Right renal cortex interstitium (tissue), 3 donors: ENCODE measurements at regions not wholly inside any gene's neighbourhood (a gene's known extent, or its start where the extent isn't known, plus 50 kb on each side); places are given as distances from the start of the nearest gene placed in this dataset.
"Not testable (repeated sequence)": the region's sequence is repeated elsewhere in the genome, so short reads cannot be mapped to it uniquely, and the experiment has no call there.

Source experiments
- DNase-seq, 3 donors: peaks; one replicate each; pipeline ENCODE4 v3.0.0-alpha.2; 2013; ENCODE audit warnings: low read depth in 3 of 3, low spot score in 2 of 3

DNA sequence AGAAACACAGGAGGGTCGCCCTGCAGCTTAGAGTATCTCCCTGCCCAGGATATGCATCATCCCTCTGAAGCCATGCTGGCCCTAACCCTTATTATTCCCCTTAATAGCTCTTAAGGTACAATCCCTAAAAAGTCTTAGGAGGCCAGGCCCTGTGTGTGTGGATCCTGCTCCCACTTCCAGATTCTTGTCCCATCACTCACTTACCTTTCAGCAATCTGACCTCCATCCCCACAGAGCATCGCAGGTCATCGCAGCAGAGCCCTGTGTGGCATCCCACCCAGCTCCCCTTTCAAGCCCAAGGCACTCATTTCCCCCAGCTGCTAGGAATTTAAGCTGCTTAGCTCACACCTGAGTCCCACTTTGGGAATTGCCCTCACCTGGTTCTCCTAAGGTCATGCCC is 223.8 kb upstream of the SMLR1 start:
- no peak for DNase-seq

DNA sequence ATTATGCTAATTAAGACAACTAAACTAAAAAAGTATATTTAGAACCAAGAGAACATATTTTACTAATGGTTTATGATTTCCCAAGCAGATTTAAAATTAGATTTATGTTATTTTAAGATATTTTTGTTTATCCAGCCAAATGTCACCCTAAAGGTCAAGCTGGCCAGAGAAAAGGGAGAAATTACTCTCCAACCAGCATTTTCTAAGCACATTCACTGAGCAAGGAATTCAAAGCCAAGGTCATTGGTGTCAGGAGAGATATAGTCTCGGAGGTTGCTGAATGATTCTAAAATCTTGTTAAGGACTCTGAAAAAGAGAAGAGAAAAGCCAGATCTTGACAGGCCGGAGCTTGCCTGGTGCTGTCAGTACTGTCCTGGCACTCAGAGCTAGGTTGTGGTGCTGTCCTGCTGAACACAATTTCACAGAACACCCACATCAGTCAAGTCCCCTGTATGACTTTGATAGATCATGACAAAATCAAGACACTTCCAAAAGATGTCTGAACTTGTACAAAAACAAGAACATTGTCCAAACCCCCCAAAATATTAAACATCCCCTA is 222.3 kb upstream of the SMLR1 start:
- DNase-seq, result no peak

DNA sequence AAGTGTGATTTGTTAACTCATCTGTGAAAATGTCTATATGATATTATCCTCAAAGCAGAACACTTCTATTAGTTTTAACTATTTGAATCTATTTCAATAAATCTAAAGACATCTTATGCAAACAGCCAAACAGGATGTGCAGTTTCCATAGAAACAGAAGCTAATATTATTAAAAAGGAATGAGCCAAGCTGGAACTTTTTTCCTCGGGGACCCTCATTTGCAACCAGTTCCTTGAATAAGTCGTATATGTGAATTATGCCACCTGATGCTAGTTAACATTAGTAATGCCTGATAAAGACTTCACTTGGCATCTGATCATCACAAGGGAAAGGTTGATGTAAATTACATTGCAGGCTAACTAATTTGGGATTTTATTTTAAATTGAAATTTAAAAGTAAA is 216.9 kb upstream of the SMLR1 start:
- DNase-seq, result no peak

DNA sequence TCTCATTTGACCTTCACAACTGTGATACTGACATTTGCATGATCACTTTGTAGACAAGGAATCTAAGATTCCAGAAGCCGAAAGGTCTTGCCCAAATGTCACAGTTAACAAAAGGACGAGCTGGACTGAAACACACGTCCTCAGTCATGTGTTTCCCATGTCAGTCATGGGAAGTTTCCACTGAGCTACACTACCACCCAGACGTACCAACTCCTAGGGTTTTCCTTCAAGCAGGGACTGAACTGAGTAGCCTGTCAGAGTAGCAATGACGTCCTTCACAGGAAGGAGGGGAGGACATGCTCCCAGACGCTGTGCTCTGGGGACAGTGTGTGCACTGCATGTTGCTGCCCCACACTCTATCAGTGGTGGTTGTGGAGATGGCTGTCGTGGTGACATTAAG is 215.8 kb upstream of the SMLR1 start:
- no peak for DNase-seq

DNA sequence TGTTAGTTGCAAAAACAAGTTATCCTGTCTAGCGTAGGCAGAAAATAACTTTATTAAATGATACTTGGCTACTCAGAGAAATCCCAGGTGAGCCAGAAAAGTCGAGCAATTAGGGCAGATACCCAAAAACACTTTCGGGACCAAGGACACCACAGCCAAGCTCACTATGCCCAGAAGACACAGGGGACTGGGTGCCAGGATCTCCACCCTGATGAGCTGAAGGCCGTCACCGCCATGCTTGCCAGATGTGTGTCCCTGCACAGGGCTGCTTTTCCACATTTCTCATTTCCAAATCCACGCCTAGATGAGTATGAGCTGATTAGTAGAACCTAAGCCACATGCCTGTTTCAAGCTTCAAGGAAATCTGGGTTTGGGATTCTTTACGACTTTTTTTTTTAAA is 214.0 kb upstream of the SMLR1 start:
- DNase-seq, result no peak

DNA sequence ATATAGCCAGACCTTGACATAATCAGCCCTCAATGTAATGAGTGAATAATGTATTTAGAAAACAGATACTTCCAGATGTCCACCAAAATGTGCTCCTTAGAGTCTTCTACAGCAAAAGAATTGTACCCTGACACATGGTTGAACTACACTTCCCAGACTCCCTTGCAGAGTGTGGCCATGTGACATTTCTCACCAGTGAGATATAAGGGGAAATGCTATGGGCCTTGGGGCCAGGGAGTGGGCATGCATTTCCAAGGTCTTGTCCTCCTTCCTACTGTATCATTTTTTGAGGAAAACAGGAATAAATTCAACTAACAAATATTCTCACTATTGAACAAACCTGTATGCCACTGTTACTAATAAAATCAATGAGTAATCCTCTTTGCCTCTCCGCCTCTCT is 211.4 kb upstream of the SMLR1 start:
- no peak for DNase-seq

DNA sequence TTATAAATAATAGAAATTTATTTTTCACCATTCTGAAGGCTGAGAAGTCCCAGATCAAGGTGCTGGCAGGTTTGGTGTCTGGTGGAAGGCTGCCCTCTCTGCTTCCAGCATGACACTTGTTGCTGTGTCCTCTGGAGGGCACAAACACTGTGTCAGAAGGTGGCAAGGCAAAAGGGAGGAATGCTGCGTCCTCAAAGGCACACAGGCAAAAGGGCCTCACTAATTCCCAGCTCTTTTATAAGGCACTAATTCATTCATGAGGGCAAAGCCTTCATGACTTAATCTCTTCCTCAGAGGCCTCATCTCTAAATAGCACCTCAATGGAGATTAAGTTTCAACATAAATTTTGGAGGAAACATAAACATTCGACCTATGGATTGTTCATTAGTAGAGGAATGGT is 209.5 kb upstream of the SMLR1 start:
- DNase-seq, result no peak

DNA sequence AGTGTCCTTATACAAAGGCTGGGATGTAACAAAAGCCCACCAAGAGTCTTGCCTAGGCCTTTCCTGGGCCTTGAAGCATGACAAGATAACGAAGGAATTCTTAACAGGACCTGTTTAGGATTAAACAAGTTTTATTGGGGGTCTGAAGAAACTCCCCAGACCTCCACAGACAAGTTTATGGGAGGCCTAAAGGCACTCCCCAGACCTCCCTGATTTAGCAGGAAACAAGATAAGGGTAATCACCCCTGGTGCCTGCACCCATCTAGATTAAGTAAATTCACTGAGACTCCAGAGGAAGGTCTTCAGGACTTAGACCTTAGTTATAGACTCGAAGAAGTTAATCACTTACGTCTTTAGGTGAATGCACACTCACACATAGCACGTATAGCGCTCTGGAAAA is 208.4 kb upstream of the SMLR1 start:
- DNase-seq, result not testable (repeated sequence)

DNA sequence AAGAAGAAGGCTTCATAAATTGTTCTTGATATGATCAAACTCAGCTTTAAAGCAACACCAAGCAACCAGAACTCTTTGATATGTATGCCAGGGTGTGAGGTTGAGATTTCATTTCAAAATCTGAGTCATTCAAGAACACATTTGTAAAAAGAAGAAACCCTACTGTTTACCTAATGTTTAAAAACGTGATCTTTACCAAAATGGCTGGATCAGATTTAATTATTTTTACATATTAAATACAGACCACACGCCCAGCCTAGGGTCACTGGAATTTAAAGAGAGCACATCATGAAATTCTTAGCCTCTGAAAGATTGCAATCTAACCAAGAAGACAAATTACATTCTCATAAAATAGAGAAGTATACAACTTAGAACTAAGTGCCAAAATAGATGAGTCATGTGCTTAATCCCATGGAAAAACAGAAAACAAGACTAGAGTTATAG is 206.8 kb upstream of the SMLR1 start:
- no peak for DNase-seq

DNA sequence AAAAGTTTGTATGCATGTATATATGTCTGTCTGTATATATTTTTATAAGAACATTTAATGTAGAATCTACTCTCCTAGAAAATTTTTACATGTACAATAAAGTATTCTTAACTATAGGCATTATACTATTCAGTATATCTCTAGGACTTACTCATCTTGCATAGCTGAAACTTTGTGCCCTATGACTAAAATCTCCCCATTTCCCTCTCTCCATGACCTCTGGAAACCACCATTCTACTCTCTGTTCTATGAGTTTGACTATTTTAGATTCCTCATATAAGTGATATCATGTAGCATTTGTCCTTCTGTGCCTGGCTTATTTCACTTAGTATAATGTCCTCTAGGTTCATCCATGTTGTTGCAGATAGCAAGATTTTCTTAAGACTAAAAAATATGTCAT is 205.1 kb upstream of the SMLR1 start:
- no peak for DNase-seq

DNA sequence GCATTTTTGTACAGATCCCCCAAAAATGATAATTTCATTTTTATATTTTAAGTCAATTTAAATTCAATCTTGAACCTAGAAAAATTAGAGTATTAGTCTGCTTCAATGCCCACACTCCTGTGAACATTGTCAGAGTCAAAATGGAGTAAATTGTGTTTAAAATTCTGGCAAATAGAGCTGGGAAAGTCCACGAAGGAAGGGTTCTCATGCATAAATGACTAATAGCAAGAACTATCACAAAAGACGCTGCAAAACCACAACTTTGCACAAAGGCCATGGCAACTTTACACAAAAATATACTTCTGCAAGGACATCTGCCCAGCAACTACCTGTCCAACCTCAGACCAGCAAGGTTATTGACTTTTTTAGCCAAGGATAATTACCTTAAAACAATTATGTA is 203.2 kb upstream of the SMLR1 start:
- DNase-seq, result no peak

DNA sequence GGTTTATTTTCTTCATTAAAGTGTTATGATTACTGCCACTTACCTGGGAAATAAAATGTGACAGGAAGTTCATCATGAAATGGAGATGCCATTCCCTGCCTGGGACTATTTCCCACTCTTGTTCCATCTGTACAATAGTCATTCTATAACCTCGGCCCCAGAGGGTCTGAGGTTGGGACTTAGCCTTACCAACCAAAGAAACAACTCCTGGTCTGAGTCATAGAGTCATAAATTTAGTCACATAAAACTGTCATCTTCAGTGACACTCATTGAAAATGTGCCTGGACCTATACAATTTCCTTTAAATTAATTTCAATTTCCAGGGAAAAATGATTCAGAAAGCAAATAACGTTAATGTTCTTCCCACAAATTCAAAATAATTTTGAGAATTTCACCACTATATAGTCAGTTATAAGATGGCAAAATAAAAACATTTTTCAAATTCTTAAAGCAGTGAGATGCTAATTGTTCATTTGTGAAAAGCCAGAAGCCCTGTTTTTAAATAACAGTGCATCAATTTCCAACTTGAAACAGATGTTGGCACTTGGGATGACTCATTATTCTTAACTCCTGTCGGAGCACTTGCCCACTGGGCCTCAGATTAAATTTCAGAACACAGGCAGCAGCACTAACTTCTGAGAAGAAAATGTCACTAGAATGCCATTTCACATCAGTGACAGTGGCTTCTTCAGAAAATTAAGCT is 201.2 kb upstream of the SMLR1 start:
- no peak for DNase-seq

DNA sequence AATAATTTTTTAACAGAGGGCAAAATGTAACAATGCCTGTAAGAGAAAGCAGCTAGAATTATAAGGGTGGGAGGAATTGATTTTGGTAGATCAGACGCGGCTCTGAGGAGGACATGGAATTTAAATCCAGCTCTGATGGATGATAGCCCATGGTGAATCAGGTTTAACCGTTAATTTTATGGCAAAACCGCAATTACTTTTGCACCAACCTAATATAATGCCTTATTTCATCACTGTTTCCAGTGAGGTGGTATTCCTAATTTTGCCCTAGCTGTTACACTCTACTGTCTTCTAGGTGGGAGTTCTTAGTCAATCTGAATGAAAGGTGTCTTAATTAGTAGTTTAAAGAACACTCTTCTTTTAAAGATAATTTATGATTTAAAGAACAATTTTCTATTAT is 198.3 kb upstream of the SMLR1 start:
- DNase-seq, result no peak

DNA sequence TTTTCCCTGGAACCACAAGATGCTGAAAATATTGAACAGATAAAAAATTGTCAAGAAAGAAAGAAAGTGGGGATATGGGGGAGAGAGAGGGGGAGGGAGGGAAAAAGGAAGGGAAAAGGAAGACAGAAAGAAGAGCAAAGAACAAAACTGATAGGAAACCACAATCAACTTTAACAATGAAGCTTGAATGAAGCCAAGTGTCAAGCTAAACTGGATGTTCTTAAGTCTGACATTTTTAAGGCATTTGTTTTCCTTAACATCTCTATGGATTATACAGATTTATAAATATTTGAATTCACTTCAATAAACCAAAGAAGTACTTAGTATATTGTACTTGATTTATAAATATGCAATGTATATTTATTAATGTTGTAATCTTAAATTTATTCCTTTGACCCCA is 197.6 kb upstream of the SMLR1 start:
- DNase-seq, result no peak

DNA sequence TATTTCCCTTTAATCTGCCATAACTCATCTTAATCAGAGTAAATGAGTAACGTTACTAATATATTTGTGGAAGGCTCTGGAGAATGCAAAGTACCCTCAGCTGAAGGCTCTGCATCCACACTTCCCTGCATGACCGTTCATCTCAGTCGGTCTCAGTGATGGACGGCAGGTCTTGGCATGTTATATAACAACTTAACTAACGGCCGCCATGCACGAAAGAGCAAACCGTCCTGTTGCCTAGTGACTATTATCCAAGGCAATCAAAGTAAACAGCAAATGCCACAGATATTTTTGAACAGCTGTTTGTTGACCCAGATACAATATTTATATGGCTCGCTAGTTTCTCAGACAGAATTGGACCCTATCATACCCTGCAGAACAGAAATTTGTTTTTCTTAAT is 194.9 kb upstream of the SMLR1 start:
- DNase-seq, result no peak

DNA sequence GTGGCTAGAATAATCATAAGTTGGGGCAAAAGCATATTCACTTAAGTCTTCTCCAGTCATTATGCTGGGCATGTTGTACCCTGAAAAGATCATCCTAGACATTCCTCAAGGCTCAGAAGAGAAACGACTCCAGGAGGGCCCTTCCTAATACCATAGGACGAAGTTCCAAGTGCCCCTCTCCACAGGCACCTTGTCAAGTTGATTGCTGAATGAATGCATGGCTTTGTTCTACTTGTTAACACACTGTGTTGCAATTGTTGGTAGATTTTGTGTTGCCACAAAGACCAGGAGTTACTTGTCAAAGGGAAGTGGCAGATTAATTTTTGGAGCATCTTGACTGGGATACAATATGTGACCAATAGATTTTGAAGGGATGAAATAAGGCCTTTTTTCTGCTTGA is 194.3 kb upstream of the SMLR1 start:
- no peak for DNase-seq

DNA sequence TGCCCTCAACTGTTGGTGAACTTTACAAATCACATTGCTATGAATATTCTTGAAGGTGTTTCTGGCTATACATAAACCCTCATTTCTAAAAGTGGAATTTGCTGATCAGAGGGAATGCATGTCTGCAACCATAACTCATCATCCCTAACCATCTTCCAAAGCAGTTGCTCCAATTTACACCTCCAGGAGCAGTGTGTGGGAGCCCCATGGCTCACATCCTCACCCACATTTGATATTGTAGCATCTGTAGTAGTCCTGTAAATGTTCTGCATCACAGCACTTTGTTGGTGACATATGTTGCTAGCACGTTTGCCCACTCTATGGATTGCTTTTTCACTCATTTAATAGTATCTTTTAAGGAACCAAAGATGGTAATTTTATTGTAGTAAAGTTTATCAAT is 183.8 kb upstream of the SMLR1 start:
- DNase-seq, result no peak

DNA sequence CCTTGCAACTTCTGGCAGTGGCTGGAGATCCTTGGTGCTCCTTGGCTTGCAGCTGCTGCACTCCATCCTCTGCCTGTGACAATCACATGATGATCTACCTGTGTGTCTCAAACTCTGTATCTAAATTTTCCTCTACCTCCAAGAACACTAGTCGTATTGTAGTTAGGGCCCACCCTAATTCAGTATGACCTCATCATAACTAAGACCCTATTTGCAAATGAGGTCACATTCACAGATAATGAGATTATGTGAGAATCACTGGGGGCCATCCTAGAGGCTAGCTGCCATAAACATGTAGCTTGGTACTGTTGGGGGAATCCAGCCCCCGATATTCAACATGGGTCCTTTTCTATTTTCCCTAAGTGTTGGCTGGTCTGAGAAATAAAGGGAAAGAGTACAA is 183.0 kb upstream of the SMLR1 start:
- DNase-seq, result no peak

DNA sequence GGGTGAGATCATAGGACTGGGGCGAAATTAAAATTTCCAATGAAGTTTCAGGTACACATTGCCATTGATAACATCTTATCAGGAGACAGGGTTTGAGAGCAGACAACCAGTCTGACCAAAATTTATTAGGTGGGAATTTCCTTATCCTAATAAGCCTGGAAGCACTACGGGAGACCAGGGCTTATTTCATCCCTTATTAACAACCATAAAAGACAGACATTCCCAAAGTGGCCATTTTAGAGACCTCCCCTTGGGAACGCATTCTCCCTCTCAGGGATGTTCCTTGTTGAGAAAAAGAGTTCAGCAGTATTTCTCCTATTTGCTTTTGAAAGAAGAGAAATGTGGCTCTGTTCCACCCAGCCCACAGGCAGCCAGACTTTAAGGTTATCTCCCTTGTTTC is 182.4 kb upstream of the SMLR1 start:
- not testable (repeated sequence) for DNase-seq

DNA sequence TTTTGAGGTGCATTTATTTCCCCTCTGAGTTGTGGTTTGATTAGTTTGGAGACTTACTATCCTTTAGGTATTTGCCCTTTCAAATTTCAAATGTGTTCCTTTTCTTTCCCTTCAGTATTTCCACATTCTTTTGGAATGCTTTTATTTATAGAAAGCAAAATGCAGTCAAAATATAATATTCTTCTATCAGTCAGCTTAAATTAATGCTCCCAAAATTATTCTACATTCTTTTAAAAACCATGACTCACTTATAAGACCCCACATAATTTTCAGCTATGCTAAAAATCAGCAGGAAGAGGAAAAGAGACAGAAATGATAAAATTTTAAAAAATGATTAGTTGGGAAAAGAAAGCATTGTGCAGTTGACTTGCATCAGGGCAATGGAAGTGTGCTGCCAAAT is 180.0 kb upstream of the SMLR1 start:
- no peak for DNase-seq

DNA sequence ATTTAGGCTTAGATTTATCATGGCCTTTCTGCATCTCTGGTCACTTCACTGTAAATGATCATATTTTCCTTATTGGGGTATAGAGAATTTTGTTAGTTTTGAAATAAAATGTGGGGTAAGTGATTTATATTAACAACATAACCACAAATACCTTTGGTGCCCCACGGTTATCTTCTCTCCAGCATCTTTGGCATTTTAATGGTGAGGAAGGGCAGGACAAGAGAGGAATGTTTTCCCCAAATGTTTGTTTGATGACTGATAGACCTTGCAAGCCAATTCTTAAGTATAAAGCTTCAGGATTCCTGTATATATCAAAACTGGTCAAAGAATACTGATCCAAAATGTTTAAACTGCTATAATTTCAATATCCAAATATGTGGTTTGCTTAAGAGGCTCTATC is 171.6 kb upstream of the SMLR1 start:
- DNase-seq, result no peak

DNA sequence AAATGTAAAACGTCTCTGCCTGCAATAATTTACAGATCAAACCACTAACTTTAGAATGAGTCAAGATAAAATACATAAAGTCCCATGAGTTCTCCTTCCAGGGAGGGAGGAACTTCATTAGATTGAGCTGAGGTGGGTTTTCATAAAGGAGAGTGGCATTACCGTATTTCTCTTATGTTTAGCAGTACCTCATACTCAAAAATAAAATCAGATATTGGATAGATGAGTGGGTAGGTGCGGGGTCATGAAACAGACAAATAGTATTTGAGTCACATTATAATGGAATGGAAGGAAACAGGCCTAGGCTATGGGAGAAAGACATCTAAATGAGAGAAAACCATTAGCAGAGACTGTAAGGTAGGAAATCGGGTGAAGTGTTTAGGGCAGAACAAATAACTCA is 166.1 kb upstream of the SMLR1 start:
- no peak for DNase-seq

DNA sequence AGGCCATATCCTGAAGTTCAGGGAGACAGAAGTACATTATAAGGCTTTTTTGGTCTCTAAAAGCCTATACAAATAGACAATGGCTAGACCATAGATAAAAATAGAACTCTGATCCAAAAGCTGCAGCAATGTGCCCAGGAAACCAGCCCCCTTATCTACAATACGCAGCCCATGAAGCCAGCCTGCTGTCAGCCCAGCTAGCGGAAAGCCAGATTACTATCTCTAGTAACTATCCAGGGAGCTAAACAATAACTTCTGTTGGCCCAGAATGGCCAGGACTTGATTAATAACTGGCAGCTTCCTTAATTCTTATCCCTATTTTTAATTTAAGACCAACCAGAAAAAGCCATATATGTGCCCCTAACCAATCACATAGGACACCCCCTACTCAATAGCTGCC is 160.4 kb upstream of the SMLR1 start:
- no peak for DNase-seq
